ENCODE measurements at regions not wholly inside any gene's neighbourhood (a gene's known extent, or its start where the extent isn't known, plus 50 kb on each side); places are given as distances from the start of the nearest gene placed in this dataset.

DNA sequence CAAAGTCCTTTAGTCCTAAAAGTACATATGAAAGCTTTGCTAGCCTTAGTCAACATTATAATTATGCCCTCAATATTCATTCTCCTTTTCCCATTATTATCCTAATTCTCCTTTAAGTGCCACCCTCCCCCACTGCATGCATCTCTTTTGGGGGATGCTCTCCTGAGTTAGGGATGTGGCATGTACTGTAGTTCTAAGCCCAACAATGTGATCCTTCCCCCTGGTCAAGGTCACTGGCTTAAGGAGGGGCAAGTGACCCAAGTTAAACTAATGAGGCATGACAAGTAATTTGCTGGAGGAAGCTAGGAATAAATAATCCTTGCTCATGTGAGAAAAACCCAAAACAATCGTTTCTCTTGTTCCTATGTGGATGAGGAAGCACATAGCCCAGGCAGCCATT, 343.9 kb upstream of the SUCLG2 start:
- 61 to 69% methylated on average over 1 of the region's 1 CpG for WGBS, 2 donors
- DNase-seq, result no peak
- intact Hi-C loops (cut with DNase I), result no loop called here

DNA sequence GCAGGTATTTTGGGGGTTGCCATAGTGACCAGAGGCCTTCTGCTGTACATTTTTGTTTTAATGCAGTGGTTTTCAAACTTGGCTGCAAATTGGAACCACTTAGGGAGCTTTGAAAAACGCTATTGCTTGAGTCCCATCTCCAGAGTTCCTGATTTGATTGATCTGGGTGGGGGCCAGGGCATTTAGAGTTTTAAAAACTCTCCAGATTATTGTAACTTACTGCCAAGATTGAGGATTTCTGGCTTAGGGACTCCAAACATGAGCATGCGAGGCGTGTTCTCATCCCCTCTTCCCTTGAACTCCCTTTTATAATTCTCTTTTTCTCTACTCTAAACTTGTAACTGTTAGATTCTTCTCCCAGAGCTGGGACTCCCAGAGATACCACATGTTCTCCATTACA, 340.8 kb upstream of the SUCLG2 start:
- 51 to 57% methylated on average over 3 of the region's 3 CpGs for WGBS, 2 donors
- no peaks in the 10 kb centered on the region for H3K9me3 ChIP-seq
- H3K4me3 ChIP-seq, result no peak overlapping the region
- H3K27me3 ChIP-seq, result no peaks in the 10 kb centered on the region
- no peaks in the 10 kb centered on the region for H3K4me1 ChIP-seq
- no peak for TF ChIP-seq CTCF (IDR thresholded peaks at IDR 0.05)
- no peak for TF ChIP-seq EP300 (IDR thresholded peaks at IDR 0.05)
- no peak for TF ChIP-seq POLR2AphosphoS5 (IDR thresholded peaks at IDR 0.05)
- no peak for TF ChIP-seq POLR2A (IDR thresholded peaks at IDR 0.05)
- no peak for DNase-seq
- no peak overlapping the region for H3K27ac ChIP-seq
- intact Hi-C loops (cut with DNase I), result no loop called here
- H3K36me3 ChIP-seq, result no peaks in the 10 kb centered on the region

More for the DNA sequence above, 343.9 kb upstream of the SUCLG2 start:
- TF ChIP-seq POLR2A (IDR thresholded peaks at IDR 0.05), result no peak
- no peak overlapping the region for H3K4me3 ChIP-seq
- no peaks in the 10 kb centered on the region for H3K36me3 ChIP-seq
- peaks cover 0 to 4% (median 0%) of the 10 kb centered on the region in 4 donors for H3K9me3 ChIP-seq
- H3K27ac ChIP-seq, result no peak overlapping the region
- no peaks in the 10 kb centered on the region for H3K4me1 ChIP-seq
- peaks cover 0 to 12% (median 0%) of the 10 kb centered on the region in 3 donors for H3K27me3 ChIP-seq

- TF ChIP-seq POLR2A (IDR thresholded peaks at IDR 0.05) (no peak), EP300 (IDR thresholded peaks at IDR 0.05) (no peak), POLR2AphosphoS5 (IDR thresholded peaks at IDR 0.05) (no peak), CTCF (IDR thresholded peaks at IDR 0.05) (no peak)
- intact Hi-C loops (cut with DNase I), result no loop called here
Measured at GRCh38 chr3:67986706-67987105, 332.3 kb upstream of the SUCLG2 start.

GRCh38 chr3:67983166-67983565, 328.8 kb upstream of the SUCLG2 start:
- WGBS, 2 donors, result 39 to 74% methylated on average over 3 of the region's 3 CpGs
- intact Hi-C loops (cut with DNase I), result no loop called here
- H3K27ac ChIP-seq, result no peak overlapping the region

More at GRCh38 chr3:67986706-67987105, 332.3 kb upstream of the SUCLG2 start:
- Histone ChIP-seq H3K27me3 (no peaks in the 10 kb centered on the region), H3K4me1 (no peaks in the 10 kb centered on the region), H3K4me3 (no peak overlapping the region), H3K9me3 (no peaks in the 10 kb centered on the region), H3K27ac (no peak overlapping the region), H3K36me3 (no peaks in the 10 kb centered on the region)
- 87 to 91% methylated on average over 4 of the region's 4 CpGs for WGBS, 2 donors
- no peak for DNase-seq

DNA sequence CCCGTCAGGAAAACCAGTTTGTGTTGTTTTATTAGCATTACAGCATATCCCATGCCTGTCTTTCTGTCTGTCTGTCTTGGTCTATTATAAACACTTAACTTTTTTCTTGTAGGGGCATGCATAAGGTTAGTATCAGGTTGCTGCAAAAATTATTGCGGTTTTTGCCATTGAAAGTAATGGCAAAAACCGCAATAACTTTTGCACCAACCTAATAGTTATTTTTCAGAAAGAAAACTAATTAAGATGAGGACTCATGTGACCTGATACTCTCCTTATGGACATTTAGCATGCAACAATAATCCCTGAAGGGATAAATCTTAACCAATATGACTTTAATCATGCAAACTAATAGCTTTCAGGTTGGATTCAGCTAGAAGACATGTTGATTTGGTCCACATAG, 326.7 kb upstream of the SUCLG2 start:
- DNase-seq, result no peak
- Histone ChIP-seq H3K27me3 (no peaks in the 10 kb centered on the region), H3K27ac (no peak overlapping the region), H3K4me3 (no peak overlapping the region), H3K9me3 (no peaks in the 10 kb centered on the region), H3K36me3 (no peaks in the 10 kb centered on the region), H3K4me1 (no peaks in the 10 kb centered on the region)
- 89 to 92% methylated on average over 3 of the region's 3 CpGs for WGBS, 2 donors
- TF ChIP-seq POLR2A (IDR thresholded peaks at IDR 0.05), result no peak
- no peak for TF ChIP-seq CTCF (IDR thresholded peaks at IDR 0.05)
- TF ChIP-seq POLR2AphosphoS5 (IDR thresholded peaks at IDR 0.05), result no peak
- TF ChIP-seq EP300 (IDR thresholded peaks at IDR 0.05), result no peak
- intact Hi-C loops (cut with DNase I), result no loop called here

More at GRCh38 chr3:67983166-67983565, 328.8 kb upstream of the SUCLG2 start:
- no peaks in the 10 kb centered on the region for H3K36me3 ChIP-seq
- no peaks in the 10 kb centered on the region for H3K27me3 ChIP-seq
- no peak for TF ChIP-seq POLR2AphosphoS5 (IDR thresholded peaks at IDR 0.05)
- TF ChIP-seq EP300 (IDR thresholded peaks at IDR 0.05), result no peak
- no peaks in the 10 kb centered on the region for H3K4me1 ChIP-seq
- H3K9me3 ChIP-seq, result no peaks in the 10 kb centered on the region
- DNase-seq, result no peak
- H3K4me3 ChIP-seq, result no peak overlapping the region

GRCh38 chr3:67979342-67979741, 324.9 kb upstream of the SUCLG2 start:
- Histone ChIP-seq H3K27ac (no peak overlapping the region), H3K27me3 (no peaks in the 10 kb centered on the region), H3K4me3 (no peak overlapping the region), H3K9me3 (no peaks in the 10 kb centered on the region), H3K4me1 (no peaks in the 10 kb centered on the region), H3K36me3 (no peaks in the 10 kb centered on the region)
- no peak for DNase-seq
- TF ChIP-seq POLR2AphosphoS5 (IDR thresholded peaks at IDR 0.05) (no peak), EP300 (IDR thresholded peaks at IDR 0.05) (no peak), POLR2A (IDR thresholded peaks at IDR 0.05) (no peak), CTCF (IDR thresholded peaks at IDR 0.05) (no peak)
- intact Hi-C loops (cut with DNase I), result no loop called here

Data from sigmoid colon (tissue), 6 donors.